ENCODE measurements at regions not wholly inside any gene's neighbourhood (a gene's known extent, or its start where the extent isn't known, plus 50 kb on each side); places are given as distances from the start of the nearest gene placed in this dataset.

DNA sequence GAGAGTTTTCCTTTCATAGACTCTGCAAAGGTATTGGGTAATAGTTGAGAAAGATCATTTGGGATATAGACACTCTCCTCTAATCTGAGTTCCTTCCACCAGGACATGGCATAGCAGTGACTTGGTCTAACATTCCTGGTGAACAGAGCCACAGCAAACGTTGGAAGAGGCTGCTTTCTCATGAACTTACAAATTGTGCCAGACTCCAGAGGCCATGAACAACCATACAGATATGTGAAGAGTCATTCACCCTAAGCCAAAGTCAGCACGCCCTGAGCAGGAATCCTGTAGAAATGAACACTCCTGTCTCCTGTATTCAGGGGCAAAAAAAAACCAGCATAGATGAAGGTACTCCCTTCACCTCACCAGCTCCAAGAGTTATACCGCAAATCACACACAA, 152.8 kb downstream of the TMEM18 start:
- DNase-seq (ENCODE audit: low read depth) = no peak
- Histone ChIP-seq H3K4me3 (ENCODE audit: low read depth, low read length) (no peak overlapping the region), H3K36me3 (ENCODE audit: control insufficient read depth, insufficient read depth, low read length) (no peaks in the 10 kb centered on the region), H3K27me3 (ENCODE audit: control insufficient read depth, insufficient read depth, low read length) (no peaks in the 10 kb centered on the region)
- TF ChIP-seq, protein P1, sequence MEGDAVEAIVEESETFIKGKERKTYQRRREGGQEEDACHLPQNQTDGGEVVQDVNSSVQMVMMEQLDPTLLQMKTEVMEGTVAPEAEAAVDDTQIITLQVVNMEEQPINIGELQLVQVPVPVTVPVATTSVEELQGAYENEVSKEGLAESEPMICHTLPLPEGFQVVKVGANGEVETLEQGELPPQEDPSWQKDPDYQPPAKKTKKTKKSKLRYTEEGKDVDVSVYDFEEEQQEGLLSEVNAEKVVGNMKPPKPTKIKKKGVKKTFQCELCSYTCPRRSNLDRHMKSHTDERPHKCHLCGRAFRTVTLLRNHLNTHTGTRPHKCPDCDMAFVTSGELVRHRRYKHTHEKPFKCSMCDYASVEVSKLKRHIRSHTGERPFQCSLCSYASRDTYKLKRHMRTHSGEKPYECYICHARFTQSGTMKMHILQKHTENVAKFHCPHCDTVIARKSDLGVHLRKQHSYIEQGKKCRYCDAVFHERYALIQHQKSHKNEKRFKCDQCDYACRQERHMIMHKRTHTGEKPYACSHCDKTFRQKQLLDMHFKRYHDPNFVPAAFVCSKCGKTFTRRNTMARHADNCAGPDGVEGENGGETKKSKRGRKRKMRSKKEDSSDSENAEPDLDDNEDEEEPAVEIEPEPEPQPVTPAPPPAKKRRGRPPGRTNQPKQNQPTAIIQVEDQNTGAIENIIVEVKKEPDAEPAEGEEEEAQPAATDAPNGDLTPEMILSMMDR (IDR thresholded peaks at IDR 0.05; ENCODE audit: insufficient read depth, low read length, poor library complexity, severe bottlenecking) = no peak

DNA sequence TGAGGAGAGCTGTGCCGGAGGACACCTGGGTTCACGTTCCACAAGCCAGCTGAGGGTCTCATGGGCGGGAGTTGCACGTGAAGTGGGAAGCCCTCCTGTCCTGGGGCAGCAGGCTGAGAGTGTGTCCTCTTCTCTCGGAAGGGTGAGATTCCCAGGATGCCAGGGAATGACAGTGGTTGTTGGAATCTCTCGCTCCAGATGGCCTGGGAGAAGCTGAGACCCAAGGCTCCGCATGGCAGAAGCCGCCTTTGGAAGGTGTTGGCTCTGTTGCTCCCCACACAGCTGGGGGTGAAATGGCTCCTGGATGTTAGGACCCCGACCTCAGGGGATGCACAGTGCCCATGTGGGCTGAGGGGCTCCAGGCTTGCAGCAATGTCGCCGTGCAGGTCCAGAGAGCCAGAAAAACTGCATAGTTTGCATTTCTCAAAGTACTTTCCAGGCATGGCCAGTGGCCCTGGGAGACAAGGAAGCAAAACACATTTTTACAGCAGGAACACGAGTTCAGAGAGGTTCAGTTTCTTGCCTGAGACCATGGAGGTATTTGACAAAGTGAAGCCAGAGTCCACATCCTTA, 153.4 kb downstream of the TMEM18 start:
- Histone ChIP-seq H3K36me3 (ENCODE audit: control insufficient read depth, insufficient read depth, low read length) (no peaks in the 10 kb centered on the region), H3K27me3 (ENCODE audit: control insufficient read depth, insufficient read depth, low read length) (no peaks in the 10 kb centered on the region), H3K4me3 (ENCODE audit: low read depth, low read length) (no peak overlapping the region)
- TF ChIP-seq, protein P1 (IDR thresholded peaks at IDR 0.05; ENCODE audit: insufficient read depth, low read length, poor library complexity, severe bottlenecking) = no peak
- DNase-seq (ENCODE audit: low read depth) = no peak

DNA sequence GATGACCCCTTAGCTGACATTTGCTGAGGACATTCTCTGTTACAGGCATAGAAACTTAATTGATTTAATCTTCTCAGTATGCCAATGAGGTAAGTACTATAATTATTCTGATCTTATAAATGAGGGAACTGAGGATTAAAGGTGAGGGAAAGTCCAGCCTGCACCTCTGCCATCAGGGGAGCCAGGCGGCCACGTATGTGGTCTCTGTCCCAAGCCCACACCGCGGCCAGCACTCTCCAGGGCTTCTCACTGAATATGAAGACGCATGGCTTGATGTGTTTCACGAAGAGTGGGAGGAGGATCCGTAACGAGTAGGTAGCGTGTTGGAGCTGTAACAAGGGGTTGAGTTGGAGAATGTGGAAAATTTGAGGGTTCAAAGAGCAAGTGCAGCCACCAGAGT, 154.4 kb downstream of the TMEM18 start:
- no peak for DNase-seq (ENCODE audit: low read depth)
- TF ChIP-seq, protein P1 (IDR thresholded peaks at IDR 0.05; ENCODE audit: insufficient read depth, low read length, poor library complexity, severe bottlenecking) = no peak
- Histone ChIP-seq H3K36me3 (ENCODE audit: control insufficient read depth, insufficient read depth, low read length) (no peaks in the 10 kb centered on the region), H3K4me3 (ENCODE audit: low read depth, low read length) (no peak overlapping the region), H3K27me3 (ENCODE audit: control insufficient read depth, insufficient read depth, low read length) (no peaks in the 10 kb centered on the region)

DNA sequence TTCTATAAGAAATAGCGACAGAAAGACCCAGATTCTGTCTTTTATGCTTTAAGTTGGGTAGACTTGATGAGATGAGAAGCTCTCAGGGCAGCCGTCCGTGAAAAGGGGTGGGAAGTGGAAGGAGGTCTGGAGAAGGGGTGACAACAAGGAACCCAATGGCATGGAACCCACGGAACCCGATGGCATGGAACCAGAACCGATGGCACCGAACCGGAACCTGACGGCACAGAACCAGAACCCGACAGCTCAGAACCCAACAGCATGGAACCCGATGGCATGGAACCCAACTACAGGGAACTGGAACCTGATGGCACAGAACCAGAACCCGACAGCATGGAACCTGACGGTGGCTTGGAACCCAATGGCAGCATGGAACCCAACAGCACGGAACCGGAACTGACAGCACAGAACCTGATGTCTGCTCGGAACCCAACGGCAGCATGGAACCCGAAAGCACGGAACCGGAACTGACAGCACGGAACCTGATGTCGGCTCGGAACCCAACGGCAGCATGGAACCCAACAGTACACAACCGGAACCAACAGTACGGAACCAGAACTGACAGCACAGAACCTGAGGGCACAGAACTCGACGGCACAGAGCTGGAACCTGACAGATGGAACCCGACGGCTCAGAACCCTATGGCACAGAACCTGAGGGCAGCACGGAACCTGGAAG, 155.2 kb downstream of the TMEM18 start:
- H3K4me3 ChIP-seq (ENCODE audit: low read depth, low read length) = no peak overlapping the region
- DNase-seq (ENCODE audit: low read depth) = no peak
- H3K27me3 ChIP-seq (ENCODE audit: control insufficient read depth, insufficient read depth, low read length) = no peaks in the 10 kb centered on the region
- TF ChIP-seq, protein P1 (IDR thresholded peaks at IDR 0.05; ENCODE audit: insufficient read depth, low read length, poor library complexity, severe bottlenecking) = no peak
- no peaks in the 10 kb centered on the region for H3K36me3 ChIP-seq (ENCODE audit: control insufficient read depth, insufficient read depth, low read length)

DNA sequence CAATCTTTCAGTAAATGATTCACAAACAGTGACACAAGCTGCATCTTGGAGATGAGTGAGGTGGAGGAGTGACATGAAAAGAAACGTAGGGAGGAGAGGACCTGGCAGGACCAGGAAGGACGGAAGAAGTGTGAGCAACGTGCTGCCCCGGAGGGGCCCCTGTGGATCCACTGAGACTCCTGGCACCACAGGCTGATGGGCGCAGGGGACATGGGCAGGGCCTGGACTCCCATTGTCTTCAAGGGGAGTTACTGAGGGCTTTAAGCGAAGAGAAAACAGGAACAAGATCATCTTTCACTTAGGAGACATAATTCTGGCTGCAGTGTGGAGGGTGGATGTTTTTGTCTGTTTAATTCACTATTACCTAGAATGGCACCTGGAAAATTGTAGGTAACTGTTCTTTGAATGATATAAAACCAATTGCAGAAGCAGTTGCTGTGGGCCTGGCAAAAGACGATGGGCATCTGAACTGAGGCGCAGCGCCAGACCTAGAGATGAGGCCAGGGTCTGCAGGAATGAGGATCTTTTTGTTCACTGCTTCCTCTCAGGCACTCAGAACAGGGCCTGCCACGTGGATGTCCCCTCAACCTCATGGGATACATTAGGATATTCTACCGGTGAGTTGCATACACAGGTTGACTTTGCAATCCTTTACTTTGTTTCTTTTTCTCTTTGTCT, 156.4 kb downstream of the TMEM18 start:
- DNase-seq (ENCODE audit: low read depth) = no peak
- Histone ChIP-seq H3K27me3 (ENCODE audit: control insufficient read depth, insufficient read depth, low read length) (no peaks in the 10 kb centered on the region), H3K4me3 (ENCODE audit: low read depth, low read length) (no peak overlapping the region), H3K36me3 (ENCODE audit: control insufficient read depth, insufficient read depth, low read length) (no peaks in the 10 kb centered on the region)
- TF ChIP-seq, protein P1 (IDR thresholded peaks at IDR 0.05; ENCODE audit: insufficient read depth, low read length, poor library complexity, severe bottlenecking) = no peak
